K562 (cell line): ENCODE measurements at regions not wholly inside any gene's neighbourhood (a gene's known extent, or its start where the extent isn't known, plus 50 kb on each side); places are given as distances from the start of the nearest gene placed in this dataset.

ENCODE experiments used
- ATAC-seq: fragments of 200-7000 bp; cut with Tn5 transposase; 3 replicates; pipeline ENCODE4 v1.9.1; 2020; ENCODE audit warnings: moderate library complexity
- BruUV-seq: library from RNA; stranded (reverse); fragments of 400-500 nt; replicated peaks from 2 replicates; lab custom pipeline; 2021; lab: Mats Ljungman, UMichigan
- CTCF ChIA-PET: fragments of 300-600 bp; formaldehyde crosslinking; extraction: SDS; loops from one replicate; lab custom pipeline; 2021; ENCODE audit warnings: low intra/inter-chr PET ratio; lab: Yijun Ruan, JAX
- POLR2A ChIA-PET: fragments of 300-600, 350-650 bp; sonication (Branson Sonifier 250); formaldehyde crosslinking; extraction: SDS; loops from one replicate; lab custom pipeline; 2021; ENCODE audit warnings: antibody characterized with exemption, inconsistent platforms; lab: Yijun Ruan, JAX
- DNase-seq, 4 experiments: peaks; one replicate each; pipeline versions ENCODE4 v3.0.0 to v3.0.0-alpha.2; 2011 to 2018; ENCODE audit warnings: low spot score in 3 of 4, mixed read lengths in 3 of 4; ENCODE audit errors: extremely low read depth in 1 of 4
- FAIRE-seq: peaks from 2 replicates; lab custom pipeline; 2011; peaks lifted over from hg19 to GRCh38; lab: Jason Lieb, UNC
- H2AFZ ChIP-seq: 2 replicates; pipeline ENCODE4 v1.6.0; 2011; ENCODE audit warnings: low read depth, low read length, control low read depth, inconsistent platforms
- H3K27ac ChIP-seq: fragments of 200-600 bp; 3 replicates; pipeline ENCODE4 v1.8.0; 2011; ENCODE audit warnings: low read depth, mild to moderate bottlenecking, control low read depth, inconsistent platforms, low read length, moderate library complexity, mixed read lengths; ENCODE audit errors: extremely low read depth
- H3K27me3 ChIP-seq, 2 experiments: fragments of 300-600 bp in 1 of 2; 2 replicates in 1 of 2; 3 replicates in 1 of 2; pipeline versions ENCODE4 v1.6.0 to v1.8.0; 2011; ENCODE audit warnings: inconsistent platforms in 2 of 2, low read length in 2 of 2, mild to moderate bottlenecking in 1 of 2, mixed read lengths in 1 of 2, moderate library complexity in 1 of 2; ENCODE audit not compliant: control insufficient read depth in 2 of 2, insufficient read depth in 2 of 2
- H3K36me3 ChIP-seq: fragments of 300-600 bp; 3 replicates; pipeline ENCODE4 v1.8.0; 2011; ENCODE audit warnings: mild to moderate bottlenecking, low read length, inconsistent platforms; ENCODE audit not compliant: control insufficient read depth, insufficient read depth
- H3K4me1 ChIP-seq, 2 experiments: fragments of 200-600 bp in 1 of 2; replicated peaks in 1 of 2; 2 replicates in 1 of 2; 3 replicates in 1 of 2; pipeline versions ENCODE4 v1.5.1 to v1.8.0; 2011; ENCODE audit warnings: inconsistent platforms in 2 of 2, low read length in 2 of 2, mild to moderate bottlenecking in 1 of 2, mixed read lengths in 1 of 2, moderate library complexity in 1 of 2; ENCODE audit not compliant: control insufficient read depth in 2 of 2, insufficient read depth in 2 of 2
- H3K4me2 ChIP-seq: 2 replicates; pipeline ENCODE4 v1.6.1; 2011; ENCODE audit warnings: low read length, control low read depth, inconsistent platforms, mixed read lengths; ENCODE audit not compliant: insufficient read depth
- H3K4me3 ChIP-seq: fragments of 200-600 bp; sonication (generic), shearing (Covaris generic); 2 replicates; pipeline ENCODE4 v1.5.1; 2016; ENCODE audit warnings: control low read depth, inconsistent platforms
- H3K79me2 ChIP-seq: fragments of 200-600 bp; 3 replicates; pipeline ENCODE4 v1.8.0; 2011; ENCODE audit warnings: low read length, inconsistent platforms; ENCODE audit not compliant: control insufficient read depth, insufficient read depth
- H3K9ac ChIP-seq, 2 experiments: 2 replicates each; pipeline versions ENCODE4 v1.6.0 to v1.6.1; 2011; ENCODE audit warnings: low read depth in 2 of 2, low read length in 2 of 2, control low read depth in 1 of 2, inconsistent platforms in 1 of 2, mild to moderate bottlenecking in 1 of 2, mixed read lengths in 1 of 2; ENCODE audit not compliant: insufficient read depth in 1 of 2
- H3K9me1 ChIP-seq: one replicate; pipeline ENCODE4 v1.6.0; 2011; ENCODE audit warnings: inconsistent platforms, mild to moderate bottlenecking, low read length, moderate library complexity; ENCODE audit not compliant: control insufficient read depth, insufficient read depth
- H3K9me3 ChIP-seq: replicated peaks from 2 replicates; pipeline ENCODE4 v1.5.1; 2011; ENCODE audit warnings: low read depth, low read length, inconsistent platforms; ENCODE audit not compliant: control insufficient read depth, insufficient read depth
- H4K20me1 ChIP-seq: replicated peaks from 2 replicates; pipeline ENCODE4 v1.6.1; 2011; ENCODE audit warnings: low read length, inconsistent platforms, mixed read lengths; ENCODE audit not compliant: control insufficient read depth, insufficient read depth
- GABPA ChIP-seq: fragments of 200-800 bp; sonication (Bioruptor generic); conservative IDR thresholded peaks from 2 replicates; pipeline ENCODE4 v1.6.1; 2016; ENCODE audit warnings: low read depth, missing genetic modification characterization, missing compliant biosample characterization
- HEY1 ChIP-seq: fragments of 250-450 bp; sonication (Bioruptor Pico); IDR thresholded peaks from 2 replicates; pipeline ENCODE4 v1.5.0; 2020; ENCODE audit warnings: mild to moderate bottlenecking, moderate library complexity, borderline replicate concordance
- LARP7 ChIP-seq: fragments of 450-650 bp; IDR thresholded peaks from 2 replicates; pipeline ENCODE4 v1.6.1; 2016
- MEF2A ChIP-seq: IDR thresholded peaks from 2 replicates; pipeline ENCODE4 v1.6.1; 2011; ENCODE audit warnings: low read depth, mild to moderate bottlenecking, low read length, moderate library complexity; ENCODE audit not compliant: control insufficient read depth
- NCOA1 ChIP-seq: fragments of 450-650 bp; IDR thresholded peaks from 2 replicates; pipeline ENCODE4 v1.6.1; 2016; ENCODE audit warnings: low read depth
- NFIX ChIP-seq: fragments of 250-450 bp; sonication (Bioruptor Pico); IDR thresholded peaks from 2 replicates; pipeline ENCODE4 v1.4.0; 2020; ENCODE audit warnings: low read depth, mild to moderate bottlenecking, moderate library complexity
- NR3C1 ChIP-seq: sonication (generic); formaldehyde crosslinking; IDR thresholded peaks from 2 replicates; pipeline ENCODE4 v1.8.1; 2022; ENCODE audit warnings: missing genetic modification reagents
- ZNF165 ChIP-seq: fragments of 250-450 bp; sonication (Bioruptor Pico); IDR thresholded peaks from 2 replicates; pipeline ENCODE4 v1.4.0; 2020; ENCODE audit warnings: borderline replicate concordance
- ZNF174 ChIP-seq: fragments of 250-450 bp; sonication (Bioruptor Pico); IDR thresholded peaks from 2 replicates; pipeline ENCODE4 v1.4.0; 2020; ENCODE audit warnings: mild to moderate bottlenecking
- ZNF3 ChIP-seq: fragments of 250-450 bp; sonication (Bioruptor Pico); IDR thresholded peaks from 2 replicates; pipeline ENCODE4 v1.5.0; 2021; ENCODE audit warnings: mild to moderate bottlenecking, moderate library complexity
- ZNF431 ChIP-seq: sonication (generic); formaldehyde crosslinking; IDR thresholded peaks from 2 replicates; pipeline ENCODE4 v1.8.0; 2022; ENCODE audit warnings: mild to moderate bottlenecking, missing genetic modification reagents
- ZNF436 ChIP-seq: fragments of 250-450, 450-650 bp; sonication (Bioruptor Pico); formaldehyde crosslinking; IDR thresholded peaks from 2 replicates; pipeline ENCODE4 v1.7.0; 2020; ENCODE audit warnings: mild to moderate bottlenecking
- ZNF79 ChIP-seq: fragments of 250-450 bp; sonication (Bioruptor Pico); IDR thresholded peaks from 2 replicates; pipeline ENCODE4 v1.4.0; 2020; ENCODE audit warnings: low read depth, mild to moderate bottlenecking, moderate library complexity
- WGBS: fragments of 100-300 bp; shearing (Covaris generic); methylation state at CpG from one replicate; pipeline ENCODE4 v1.1.6; 2016; ENCODE audit warnings: low coverage, mixed read lengths; ENCODE audit not compliant: insufficient coverage; ENCODE audit errors: missing lambda C conversion rate; 5-methylcytosine and 5-hydroxymethylcytosine counted together
- in situ Hi-C: fragments of 300-500 bp; cut with MboI; formaldehyde crosslinking; loops from 4 replicates; pipeline ENCODE4 v1.15.0; 2018; ENCODE audit warnings: inconsistent platforms, mixed read lengths
- intact Hi-C: fragments of 100-400 bp; cut with micrococcal nuclease; formaldehyde crosslinking; loops from 2 replicates; pipeline ENCODE4 v1.14.2; 2022
- TF ChIP-seq, protein P1 (sequence below): fragments of 450-650 bp; IDR thresholded peaks from 2 replicates; pipeline ENCODE4 v1.6.1; 2018; ENCODE audit warnings: mild to moderate bottlenecking, low read depth; ENCODE audit not compliant: partially characterized antibody
- TF ChIP-seq, protein P2 (sequence below): fragments of 450-650 bp; IDR thresholded peaks from 2 replicates; pipeline ENCODE4 v1.7.0; 2016; ENCODE audit warnings: borderline replicate concordance
- TF ChIP-seq, protein P3 (sequence below): IDR thresholded peaks from 2 replicates; pipeline ENCODE4 v1.6.1; 2012; ENCODE audit warnings: low read depth, low read length, improper control_type of control experiment, borderline replicate concordance

DNA sequence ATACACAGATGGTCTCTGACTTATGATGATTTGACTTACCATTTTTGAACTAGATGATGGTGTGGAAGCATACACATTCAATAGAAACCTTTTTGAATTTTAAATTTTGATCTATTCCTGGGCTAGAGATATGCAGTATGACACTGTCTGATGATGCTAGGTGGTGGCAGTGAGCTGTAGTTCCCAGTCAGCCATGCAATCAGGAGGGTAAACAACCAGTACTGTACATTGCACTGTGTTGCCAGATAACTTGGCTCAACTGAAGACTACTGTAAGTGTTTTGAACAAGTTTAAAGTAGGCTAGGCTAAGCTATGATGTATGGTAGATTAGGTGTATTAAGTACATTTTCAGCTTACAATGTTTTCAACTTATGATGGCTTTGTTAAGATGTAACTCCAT, 859.1 kb upstream of the ARRDC3 start (continued):
- TF ChIP-seq ZNF3 (CRISPR knock-in tag) (no peak), NCOA1 (no peak)

DNA sequence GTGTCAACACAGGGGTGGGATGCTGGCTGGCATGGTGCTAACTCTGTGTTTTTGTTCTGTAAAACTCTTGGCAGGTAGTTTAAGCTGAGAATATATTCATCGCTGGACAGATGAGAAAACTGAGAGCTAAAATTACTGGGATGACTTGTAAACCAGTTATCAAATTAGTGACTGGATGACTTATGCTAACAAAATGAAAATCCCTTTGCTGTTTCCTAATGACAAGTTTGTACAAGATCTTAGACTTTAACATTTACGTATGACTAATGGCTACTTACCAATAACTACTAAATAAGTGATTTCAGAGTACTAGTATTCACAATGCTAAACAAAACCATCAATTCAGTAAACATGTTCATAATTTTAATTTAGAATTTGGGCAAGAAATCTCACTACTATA, 854.8 kb upstream of the ARRDC3 start:
- no peaks in the 10 kb centered on the region for H4K20me1 ChIP-seq
- H3K4me3 ChIP-seq, result no peak overlapping the region
- ATAC-seq, result no peak
- DNase-seq, result no peak
- in situ Hi-C loops (no loop called here), intact Hi-C loops (no loop called here)
- CTCF ChIA-PET, result no interaction called here
- H3K27ac ChIP-seq, result no peak overlapping the region
- no peaks in the 10 kb centered on the region for H3K4me1 ChIP-seq
- H3K79me2 ChIP-seq, result no peaks in the 10 kb centered on the region
- no TSS peak for BruUV-seq
- TF ChIP-seq HEY1 (no peak), ZNF431 (CRISPR knock-in tag) (no peak), NFIX (CRISPR knock-in tag) (no peak), MEF2A (no peak), ZNF165 (CRISPR knock-in tag) (no peak), ZNF436 (no peak), ZNF79 (CRISPR knock-in tag) (no peak), ZNF174 (CRISPR knock-in tag) (no peak), GABPA (tag) (no peak), NR3C1 (no peak), NCOA1 (no peak), LARP7 (no peak)
- TF ChIP-seq, protein P1, sequence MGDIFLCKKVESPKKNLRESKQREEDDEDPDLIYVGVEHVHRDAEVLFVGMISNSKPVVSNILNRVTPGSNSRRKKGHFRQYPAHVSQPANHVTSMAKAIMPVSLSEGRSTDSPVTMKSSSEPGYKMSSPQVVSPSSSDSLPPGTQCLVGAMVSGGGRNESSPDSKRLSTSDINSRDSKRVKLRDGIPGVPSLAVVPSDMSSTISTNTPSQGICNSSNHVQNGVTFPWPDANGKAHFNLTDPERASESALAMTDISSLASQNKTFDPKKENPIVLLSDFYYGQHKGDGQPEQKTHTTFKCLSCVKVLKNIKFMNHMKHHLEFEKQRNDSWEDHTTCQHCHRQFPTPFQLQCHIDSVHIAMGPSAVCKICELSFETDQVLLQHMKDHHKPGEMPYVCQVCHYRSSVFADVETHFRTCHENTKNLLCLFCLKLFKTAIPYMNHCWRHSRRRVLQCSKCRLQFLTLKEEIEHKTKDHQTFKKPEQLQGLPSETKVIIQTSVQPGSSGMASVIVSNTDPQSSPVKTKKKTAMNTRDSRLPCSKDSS, result no peak
- TF ChIP-seq, protein P2, sequence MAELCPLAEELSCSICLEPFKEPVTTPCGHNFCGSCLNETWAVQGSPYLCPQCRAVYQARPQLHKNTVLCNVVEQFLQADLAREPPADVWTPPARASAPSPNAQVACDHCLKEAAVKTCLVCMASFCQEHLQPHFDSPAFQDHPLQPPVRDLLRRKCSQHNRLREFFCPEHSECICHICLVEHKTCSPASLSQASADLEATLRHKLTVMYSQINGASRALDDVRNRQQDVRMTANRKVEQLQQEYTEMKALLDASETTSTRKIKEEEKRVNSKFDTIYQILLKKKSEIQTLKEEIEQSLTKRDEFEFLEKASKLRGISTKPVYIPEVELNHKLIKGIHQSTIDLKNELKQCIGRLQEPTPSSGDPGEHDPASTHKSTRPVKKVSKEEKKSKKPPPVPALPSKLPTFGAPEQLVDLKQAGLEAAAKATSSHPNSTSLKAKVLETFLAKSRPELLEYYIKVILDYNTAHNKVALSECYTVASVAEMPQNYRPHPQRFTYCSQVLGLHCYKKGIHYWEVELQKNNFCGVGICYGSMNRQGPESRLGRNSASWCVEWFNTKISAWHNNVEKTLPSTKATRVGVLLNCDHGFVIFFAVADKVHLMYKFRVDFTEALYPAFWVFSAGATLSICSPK, result no peak
- TF ChIP-seq, protein P3, sequence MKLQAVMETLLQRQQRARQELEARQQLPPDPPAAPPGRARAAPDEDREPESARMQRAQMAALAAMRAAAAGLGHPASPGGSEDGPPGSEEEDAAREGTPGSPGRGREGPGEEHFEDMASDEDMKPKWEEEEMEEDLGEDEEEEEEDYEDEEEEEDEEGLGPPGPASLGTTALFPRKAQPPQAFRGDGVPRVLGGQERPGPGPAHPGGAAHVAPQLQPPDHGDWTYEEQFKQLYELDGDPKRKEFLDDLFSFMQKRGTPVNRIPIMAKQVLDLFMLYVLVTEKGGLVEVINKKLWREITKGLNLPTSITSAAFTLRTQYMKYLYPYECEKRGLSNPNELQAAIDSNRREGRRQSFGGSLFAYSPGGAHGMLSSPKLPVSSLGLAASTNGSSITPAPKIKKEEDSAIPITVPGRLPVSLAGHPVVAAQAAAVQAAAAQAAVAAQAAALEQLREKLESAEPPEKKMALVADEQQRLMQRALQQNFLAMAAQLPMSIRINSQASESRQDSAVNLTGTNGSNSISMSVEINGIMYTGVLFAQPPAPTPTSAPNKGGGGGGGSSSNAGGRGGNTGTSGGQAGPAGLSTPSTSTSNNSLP, result no peak
- no peak for FAIRE-seq
- POLR2A ChIA-PET, result no interaction called here
- no peak overlapping the region for H2AFZ ChIP-seq
- WGBS, result 0% methylated on average over 2 of the region's 2 CpGs
- no peaks in the 10 kb centered on the region for H3K27me3 ChIP-seq
- H3K9ac ChIP-seq, result no peak overlapping the region
- H3K4me2 ChIP-seq, result no peak overlapping the region
- no peaks in the 10 kb centered on the region for H3K36me3 ChIP-seq
- H3K9me3 ChIP-seq, result no peaks in the 10 kb centered on the region; the same call in 1 of the 2 replicates
- H3K9me1 ChIP-seq, result no peaks in the 10 kb centered on the region
